HT1080 (cell line): ENCODE measurements at regions not wholly inside any gene's neighbourhood (a gene's known extent, or its start where the extent isn't known, plus 50 kb on each side); places are given as distances from the start of the nearest gene placed in this dataset.
A peak's percentile ranks its signal among the peaks of the same experiment; 100 is the strongest.
"Not testable (repeated sequence)": the region's sequence is repeated elsewhere in the genome, so short reads cannot be mapped to it uniquely, and the experiment has no call there.

Experiments
- DNase-seq: peaks from one replicate; pipeline ENCODE4 v3.0.0-alpha.2; 2015; ENCODE audit warnings: low read depth

DNA sequence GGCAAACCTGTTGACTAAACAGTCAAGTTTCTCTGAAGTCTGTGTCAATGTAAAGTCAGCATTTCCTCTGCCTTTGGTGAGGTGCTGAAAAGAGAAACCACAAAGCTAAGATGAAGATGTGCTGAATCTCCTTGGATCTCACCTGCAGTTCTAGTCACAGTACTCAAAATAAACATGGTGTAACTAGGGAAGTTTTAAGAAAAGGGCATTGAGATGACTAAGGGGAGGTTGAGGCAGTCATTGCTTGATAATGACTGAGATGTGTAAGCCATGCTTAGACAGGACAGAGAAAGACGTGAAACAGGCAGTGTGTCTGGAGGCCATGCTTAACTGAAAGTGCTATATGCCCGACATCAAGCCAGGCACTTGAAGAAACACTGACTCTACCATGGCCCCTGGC is 1010.0 kb upstream of the CELF4 start:
- no peak for DNase-seq

DNA sequence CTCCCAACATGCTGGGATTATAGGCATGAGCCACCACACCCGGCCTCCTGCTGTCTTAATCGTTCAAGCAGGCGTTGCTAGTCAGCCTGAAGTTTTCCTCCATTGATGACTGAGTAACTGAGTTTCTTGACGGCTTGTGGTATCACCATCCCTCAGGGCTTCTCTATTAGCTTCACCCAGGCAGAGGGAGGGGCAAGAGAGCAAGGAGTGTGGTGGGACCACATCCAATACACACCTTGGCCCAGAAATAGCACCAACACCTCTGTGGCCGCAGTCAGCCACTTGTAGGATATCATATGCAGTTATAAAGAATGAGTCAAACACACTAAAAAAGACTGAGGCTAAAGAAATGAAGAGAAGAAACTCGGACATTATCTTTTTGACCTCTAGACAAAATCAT is 1009.4 kb upstream of the CELF4 start:
- no peak for DNase-seq

DNA sequence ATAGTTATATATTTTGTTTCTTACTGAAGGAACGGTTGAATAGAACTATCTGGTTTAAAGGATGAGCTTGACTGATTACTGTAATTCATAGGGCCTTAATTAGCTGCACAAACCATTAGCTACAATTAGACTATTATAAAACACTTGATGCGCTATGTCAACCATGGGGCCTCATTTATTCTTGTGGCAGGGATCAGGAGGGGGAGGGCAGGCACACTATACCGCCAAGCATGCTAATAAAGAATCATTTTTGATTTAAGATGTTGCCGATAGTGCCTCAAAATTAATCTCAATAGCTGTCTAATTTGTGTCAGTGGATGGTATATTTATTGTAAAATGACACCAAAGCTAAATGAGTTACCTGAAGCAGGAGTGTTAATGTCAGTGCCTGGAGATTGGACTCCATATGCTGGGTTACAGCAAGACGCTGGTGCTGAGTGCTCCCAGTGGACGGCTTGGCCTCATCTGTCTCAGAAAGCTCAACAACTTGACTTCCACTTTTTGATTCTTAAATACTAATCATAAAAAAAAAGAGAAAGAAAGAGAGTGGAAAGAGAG is 1007.0 kb upstream of the CELF4 start:
- no peak for DNase-seq

DNA sequence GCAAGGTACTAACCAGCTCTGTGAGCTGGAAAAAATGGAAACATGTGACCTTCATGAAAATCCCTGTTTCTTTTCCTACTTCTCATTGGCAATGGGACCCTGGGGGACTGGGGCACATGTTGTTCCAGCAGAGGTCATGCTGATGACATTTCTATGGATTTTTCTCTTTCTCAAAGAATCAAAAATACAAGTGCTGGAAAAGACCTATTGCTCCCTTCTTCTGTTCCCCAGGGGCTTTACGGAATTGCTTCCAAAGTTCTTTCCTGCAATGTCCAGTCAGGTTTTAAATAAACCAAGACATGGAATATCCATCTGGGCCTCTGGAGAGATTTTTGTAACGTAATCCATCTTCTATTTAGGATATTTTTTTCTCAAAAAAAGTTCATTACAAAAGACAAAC is 1006.1 kb upstream of the CELF4 start:
- no peak for DNase-seq

DNA sequence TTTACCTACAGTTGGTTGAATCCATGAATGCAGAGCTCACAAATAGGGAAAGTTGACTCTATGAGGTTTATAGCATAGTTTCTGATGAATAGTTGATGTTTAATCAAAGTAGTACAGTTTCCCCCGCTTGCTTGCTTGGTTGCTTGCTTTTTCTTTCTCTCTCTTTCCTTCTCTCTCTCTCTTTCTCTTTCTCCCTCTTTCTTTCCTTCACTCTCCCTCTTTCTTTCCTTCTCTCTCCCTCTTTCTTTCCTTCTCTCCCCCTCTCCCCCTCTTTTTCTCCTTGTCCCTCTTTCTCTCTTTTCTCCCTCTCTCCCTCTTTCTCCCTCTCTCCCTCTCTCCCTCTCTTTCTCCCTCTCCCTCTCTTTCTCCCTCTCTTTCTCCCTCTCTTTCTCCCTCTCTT is 999.9 kb upstream of the CELF4 start:
- no peak for DNase-seq

DNA sequence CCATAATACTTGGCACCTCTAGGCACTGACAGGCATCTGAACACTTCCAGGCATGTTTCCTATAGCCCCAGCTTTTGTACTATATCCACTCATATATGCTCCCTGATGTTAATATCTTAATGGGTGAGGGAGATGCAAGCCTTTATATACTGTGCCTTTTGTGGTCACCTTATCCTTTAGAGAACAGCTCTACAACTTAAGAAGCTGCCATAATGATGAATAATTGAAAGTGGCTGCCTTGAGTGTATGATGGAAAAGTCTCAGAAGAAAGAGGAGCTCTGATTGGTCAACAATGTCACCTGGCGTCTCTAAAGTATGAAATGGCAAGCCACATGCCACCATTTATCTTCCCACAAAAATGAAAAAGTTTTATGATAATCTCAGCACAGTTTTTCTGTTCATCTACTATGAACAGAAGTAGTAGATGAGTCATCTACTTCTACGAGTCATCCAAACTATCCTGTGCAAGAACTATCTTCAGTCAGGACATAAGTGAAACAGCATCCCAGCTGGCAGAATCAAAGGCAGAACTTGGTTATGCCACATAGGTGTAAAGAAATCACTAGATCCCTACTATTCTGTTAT is 997.9 kb upstream of the CELF4 start:
- DNase-seq: no peak

DNA sequence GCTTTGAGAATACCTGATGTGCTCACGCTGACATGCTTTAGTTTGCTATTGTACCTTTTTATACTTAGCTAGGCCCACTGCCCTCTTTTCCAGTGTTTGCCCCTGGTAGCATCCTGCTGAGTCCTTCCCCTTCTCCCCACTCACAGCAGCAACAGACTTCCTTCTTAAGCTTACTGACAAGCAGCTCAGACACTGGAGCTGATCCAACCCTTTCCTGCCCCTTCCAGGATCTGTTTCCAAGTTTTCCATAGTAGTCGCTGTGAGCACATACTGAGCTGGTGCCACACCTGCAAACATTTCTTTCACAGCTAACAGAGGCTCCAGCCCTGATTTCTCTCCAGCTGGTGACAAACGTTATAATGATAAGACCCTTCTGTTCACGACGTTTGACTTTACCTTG is 991.4 kb upstream of the CELF4 start:
- no peak for DNase-seq

DNA sequence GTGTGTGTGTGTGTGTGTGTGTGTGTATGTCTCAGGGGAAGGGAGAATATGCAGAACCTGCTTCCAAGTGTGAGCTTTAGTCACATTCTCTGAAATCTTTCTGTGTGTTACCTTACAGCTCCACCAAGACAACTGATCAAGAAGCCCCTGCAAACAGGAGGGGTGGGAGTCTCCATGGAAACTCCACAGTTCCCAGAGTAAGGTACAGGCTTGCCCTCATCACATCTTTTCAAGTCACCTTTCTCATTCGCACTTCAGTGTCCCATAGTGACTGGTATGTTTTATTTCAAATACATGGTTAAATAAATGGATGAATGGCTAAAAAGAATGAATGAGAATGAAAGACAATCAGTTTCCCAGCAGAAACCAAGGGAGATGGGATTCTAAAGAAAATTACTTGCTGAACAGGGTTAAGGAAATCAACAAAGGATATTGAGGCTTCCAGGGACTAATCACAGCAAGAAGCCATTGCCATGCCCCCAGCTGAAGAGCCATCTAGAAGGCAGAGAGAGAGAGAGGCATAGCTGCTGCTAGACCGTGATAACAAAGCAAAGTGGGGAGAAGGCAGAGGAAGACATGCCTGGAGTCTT is 987.2 kb upstream of the CELF4 start:
- DNase-seq: no peak

DNA sequence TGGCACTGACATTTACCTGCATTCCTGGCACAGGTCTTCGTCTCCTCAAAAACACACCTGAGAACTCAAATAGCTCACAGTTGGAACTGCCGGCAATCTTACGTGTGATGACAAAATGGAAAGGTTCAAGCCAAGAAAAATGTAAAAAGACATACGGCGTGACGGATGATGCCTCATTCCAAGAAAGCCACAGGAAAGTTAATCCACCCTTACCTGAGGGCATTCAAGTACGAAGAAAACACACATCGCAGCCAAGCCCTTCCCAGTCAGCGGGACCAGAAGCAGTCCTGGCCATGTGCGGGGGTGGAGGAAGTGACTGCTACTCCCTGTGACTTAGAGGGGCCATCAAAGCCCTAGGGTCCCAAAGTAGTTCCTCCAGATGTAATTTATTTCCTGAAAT is 986.3 kb upstream of the CELF4 start:
- DNase-seq: no peak

DNA sequence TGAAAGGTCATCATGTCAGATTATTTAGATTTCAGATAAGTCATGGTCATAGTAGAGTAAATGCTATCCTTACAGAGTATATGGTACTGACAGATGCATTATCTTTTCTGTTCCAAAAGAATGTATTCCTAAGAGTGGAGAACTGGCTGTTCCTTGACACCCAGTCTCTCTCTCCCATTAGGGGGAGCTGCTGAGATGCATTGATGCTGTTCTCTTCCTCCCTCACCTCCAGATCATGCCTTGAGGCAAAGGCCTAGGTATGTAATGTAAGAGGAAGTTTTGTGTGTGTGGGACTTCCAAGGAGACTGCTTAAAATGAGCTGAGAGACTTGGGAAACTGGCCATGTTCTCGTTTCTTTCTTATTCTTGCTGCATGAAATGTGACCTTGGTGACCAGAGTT is 979.5 kb upstream of the CELF4 start:
- peak; percentile 36 for DNase-seq

DNA sequence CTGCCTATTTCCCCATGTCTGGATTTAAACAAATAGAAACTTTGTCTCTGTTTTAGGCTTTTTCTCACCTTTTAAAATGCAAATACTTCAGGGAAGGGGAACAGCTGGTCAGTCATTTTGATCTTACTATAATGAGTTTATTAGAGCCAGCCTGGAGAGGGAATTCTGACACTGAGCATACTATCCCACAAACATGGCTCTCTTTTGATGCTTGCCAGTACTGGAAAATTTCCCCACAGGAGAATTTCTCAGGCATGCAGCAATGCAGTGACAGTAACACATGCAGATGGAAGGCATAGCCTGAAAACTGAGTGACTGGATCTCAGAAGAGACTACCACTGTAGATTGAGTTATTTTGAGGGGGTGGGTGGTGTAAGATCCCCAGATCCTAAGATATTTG is 974.3 kb upstream of the CELF4 start:
- DNase-seq: no peak

DNA sequence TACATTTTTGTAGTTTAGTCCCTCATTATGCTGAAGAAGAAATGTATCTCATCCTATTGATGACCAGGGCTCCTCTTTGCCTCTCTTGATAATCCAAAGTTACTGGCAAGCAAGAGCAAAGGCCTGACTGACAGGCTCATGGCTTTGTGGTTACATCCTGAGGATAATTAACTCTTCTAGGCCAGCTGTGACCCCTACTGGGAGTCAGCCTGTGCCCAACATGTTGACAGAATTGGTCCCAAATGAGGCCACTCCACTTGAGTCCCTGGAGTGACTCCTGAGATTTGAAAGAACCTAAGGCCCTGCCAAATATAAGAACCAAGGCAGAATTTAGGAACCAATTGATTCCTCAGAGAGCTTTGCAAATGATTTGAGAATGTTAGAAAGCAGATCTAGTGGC is 973.8 kb upstream of the CELF4 start:
- DNase-seq: no peak

DNA sequence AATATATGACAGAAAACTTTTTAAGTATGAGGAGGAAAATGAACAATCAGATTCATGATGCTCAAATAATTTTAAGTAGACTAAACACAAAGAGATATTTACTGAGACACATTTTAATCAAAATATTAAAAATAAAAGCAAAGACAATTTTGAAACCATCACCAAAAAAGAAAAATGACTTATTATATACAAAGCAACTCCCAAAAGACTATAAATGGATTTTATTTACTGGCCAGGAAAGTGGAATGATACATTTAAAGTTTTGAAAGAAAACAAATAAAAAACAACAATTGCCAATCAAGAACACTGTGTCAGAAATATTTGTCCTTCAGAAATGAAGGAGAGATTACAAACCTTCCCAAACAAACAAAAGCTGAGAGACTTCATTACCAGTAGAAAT is 968.5 kb upstream of the CELF4 start:
- DNase-seq: no peak

DNA sequence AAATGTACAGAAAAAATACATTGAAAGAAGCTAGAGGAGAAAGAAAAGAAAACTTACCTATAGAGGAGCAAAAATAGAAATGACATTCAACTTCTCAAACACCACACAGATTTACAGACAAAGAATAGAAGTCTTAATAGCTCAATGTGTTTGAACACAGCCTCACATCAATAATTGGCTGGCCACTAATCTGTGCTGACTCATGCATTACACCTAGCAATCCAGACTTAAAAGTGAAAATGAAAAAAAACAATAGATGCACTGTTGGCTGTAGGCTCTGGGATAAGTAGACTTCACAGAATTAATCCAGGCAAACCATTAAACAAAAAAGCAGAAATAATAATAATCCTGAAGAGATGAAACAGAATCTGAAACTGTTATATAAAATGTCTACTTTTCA is 961.3 kb upstream of the CELF4 start:
- peak; percentile 34 for DNase-seq

DNA sequence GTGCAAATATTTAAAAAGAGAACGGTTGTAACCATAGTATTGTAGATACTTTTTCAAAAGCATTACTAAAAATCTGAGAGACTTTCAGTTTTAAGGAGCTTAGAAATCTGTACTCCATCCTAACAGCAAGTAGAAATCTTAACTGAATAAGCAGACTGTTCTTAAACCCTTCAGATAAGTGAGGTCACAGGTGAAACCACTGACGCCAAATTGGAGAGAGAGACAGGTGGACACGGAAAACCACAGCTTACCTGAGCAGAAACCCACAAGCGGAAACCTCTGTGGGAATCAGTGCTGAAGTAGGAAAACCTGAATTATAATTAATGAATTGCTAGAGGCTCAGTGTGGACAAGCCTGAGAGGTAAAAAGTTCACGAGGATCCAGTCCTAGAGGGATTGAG is 959.4 kb upstream of the CELF4 start:
- no peak for DNase-seq

DNA sequence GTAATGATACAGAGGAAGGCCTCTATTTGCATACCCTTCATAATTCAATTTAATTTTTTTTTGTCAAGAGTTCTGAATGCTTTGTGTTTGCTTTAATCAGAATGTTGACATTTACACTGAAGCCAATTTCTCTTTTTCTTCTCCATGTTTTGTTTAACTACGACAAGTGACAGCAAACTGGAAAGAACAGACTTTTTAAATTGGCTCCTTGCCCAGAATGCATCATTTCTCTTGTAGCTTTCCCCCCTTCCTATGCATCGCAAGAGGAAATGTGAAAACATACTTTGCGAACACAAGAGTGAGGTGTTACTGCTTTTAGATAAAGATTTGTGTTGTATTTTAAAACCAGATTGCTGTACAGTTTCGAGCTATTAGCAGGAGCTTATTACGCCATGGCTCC is 955.2 kb upstream of the CELF4 start:
- DNase-seq: no peak

DNA sequence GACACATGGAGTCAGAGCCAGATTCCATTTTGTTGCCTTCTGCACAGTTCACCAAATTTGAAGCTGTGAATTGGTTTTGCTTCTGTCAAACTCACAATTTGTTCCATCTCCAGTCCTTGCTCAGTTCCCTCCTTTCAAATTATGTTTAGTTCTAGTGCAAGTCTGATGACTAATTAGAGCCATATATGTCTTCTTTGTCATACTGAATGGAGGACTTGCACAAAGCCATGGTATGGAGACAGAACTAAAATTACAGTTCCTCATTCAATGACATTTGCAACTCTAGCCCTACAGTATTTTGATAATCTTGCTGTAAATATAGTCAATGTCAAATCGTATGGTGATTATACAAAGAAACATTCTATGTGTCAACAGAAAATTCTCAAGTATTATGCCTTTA is 936.9 kb upstream of the CELF4 start:
- DNase-seq: no peak

DNA sequence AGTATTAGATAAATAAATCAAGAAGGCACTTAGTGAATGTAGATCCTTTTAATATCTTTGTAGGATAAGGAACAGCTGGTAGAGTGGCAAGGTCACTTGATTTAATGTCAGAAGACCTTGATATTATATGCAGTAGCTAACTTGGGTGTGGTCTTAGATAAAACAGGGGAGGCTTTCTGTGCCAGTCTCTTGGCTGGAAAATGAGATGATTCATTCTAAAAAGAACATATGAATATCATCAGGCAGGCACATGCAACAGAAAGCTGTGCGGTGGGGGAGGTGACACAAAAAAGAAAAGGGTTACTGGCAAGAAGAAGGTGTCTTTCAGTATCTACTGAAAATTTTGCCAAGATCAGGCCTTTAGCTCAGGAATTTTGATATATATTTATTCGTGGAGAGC is 931.7 kb upstream of the CELF4 start:
- DNase-seq: peak; percentile 47

DNA sequence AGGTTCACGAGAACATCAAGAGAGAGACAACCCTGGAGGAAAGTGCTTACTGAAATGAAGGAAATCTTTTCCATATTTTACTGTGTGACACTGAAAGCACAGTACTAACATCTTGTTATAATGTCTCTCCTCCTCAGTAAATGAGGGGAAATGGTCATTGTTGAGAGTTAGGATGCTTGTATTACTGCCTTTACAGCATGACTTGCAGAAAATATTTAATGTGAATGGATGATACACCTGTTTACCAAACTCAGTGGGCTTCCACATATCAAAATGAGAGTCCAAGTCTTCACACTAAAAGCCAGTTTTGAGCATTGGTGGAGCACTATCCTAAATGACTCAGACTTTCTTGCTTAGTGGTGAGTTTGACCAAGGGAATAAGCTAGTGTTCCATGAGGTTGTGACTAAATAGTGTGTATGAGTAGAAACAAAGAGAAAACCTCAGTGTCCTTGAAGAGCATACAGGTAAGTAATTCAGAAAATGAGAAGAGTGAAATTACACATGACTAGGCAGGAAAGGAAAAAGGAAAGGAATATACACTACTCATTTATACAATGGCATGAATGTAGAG is 930.7 kb upstream of the CELF4 start:
- no peak for DNase-seq

DNA sequence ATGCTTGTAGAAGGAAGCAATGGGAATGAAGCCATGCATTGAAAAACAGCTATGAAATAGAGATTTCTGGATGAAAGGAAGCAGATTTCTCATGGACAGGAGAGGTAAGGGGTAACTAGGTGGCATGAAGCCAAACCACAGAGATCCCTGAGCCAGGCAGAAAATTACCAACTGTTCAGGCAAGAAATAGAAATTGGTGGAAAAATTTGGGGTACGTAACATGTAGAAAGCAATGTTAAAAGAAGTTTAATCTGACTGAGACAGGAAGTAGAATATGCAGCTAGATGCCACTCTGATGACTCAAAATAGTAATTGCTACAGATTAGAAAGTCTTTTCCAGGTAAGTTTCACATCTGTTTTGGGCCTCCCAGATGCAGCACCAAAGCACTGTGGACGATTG is 928.5 kb upstream of the CELF4 start:
- peak; percentile 38 for DNase-seq

DNA sequence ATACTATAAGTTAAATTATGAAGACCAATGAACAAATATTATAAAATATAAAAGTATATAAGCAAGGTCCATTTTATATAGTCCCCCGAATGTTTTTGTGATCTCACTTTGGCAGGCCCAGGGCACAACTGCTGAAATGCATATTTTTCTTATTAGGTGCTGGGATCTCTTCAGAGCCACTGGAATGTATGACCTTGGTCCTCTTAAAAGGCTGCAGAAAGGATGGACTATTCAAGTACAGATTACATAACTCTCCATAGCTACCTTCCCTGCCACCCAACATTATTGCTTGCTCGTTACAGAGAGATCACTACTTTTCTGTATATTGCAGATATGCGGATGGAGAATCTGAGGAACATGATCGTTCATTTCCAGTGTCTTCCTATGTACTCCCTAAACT is 925.6 kb upstream of the CELF4 start:
- no peak for DNase-seq

DNA sequence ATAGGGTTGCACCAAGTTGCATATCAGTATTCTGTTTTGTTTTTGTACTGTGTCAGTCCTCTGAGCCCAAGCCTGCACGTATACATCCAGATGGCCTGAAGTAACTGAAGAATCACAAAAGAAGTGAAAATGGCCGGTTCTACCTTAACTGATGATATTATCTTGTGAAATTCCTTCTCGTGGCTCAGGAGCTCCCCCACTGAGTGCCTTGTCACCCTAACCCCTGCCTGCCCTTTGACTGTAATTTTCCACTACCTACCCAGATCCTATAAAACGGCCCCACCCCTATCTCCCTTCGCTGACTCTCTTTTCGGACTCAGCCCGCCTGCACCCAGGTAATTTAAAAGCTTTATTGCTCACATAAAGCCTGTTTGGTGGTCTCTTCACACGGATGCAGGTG is 924.1 kb upstream of the CELF4 start:
- DNase-seq: not testable (repeated sequence)

DNA sequence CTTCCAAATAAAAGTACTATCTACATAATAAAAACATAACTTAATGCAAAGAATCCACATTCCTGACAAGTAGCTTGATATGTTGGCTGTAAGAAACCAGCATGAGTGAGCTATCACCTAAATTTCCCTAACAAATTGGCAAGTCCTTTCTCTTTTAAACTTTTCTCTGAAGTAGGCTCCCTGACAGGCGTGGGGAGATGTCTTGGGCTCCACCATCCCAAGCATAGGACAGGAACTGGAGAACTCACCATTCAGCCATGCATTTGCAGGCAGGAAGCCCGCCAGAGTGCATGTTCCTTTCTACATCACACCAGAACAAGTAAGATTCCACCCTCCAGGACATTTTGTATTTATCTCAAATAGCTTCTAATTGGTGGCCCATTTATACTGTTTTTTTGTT is 921.9 kb upstream of the CELF4 start:
- no peak for DNase-seq
